BLaER1 treated with 17β-estradiol and CSF1 and Interleukin-3, amounts not matched to agents 10 nM and 100 nM (cell line): ENCODE measurements at regions not wholly inside any gene's neighbourhood (a gene's known extent, or its start where the extent isn't known, plus 50 kb on each side); places are given as distances from the start of the nearest gene placed in this dataset.

ENCODE experiments used
- H3K27ac ChIP-seq, 11 experiments: shearing (Covaris generic); formaldehyde crosslinking; 2 replicates each; pipeline ENCODE4 v1.8.1; 2022
- H3K27me3 ChIP-seq, 11 experiments: shearing (Covaris generic); formaldehyde crosslinking; 2 replicates each; pipeline ENCODE4 v1.8.1; 2022
- H3K36me3 ChIP-seq, 11 experiments: shearing (Covaris generic); formaldehyde crosslinking; 2 replicates each; pipeline ENCODE4 v1.8.1; 2022
- H3K4me1 ChIP-seq, 10 experiments: shearing (Covaris generic); formaldehyde crosslinking; 2 replicates each; pipeline ENCODE4 v1.8.1; 2022
- H3K4me2 ChIP-seq, 11 experiments: shearing (Covaris generic); formaldehyde crosslinking; 2 replicates each; pipeline ENCODE4 v1.8.1; 2022
- H3K4me3 ChIP-seq, 10 experiments: shearing (Covaris generic); formaldehyde crosslinking; 2 replicates each; pipeline ENCODE4 v1.8.1; 2022
- H3K9ac ChIP-seq, 11 experiments: shearing (Covaris generic); formaldehyde crosslinking; 2 replicates each; pipeline ENCODE4 v1.8.1; 2022
- H3K9me3 ChIP-seq, 11 experiments: shearing (Covaris generic); formaldehyde crosslinking; replicated peaks in 1 of 11; 2 replicates each; pipeline ENCODE4 v1.8.1; 2022
- H4K20me1 ChIP-seq, 11 experiments: shearing (Covaris generic); formaldehyde crosslinking; 2 replicates each; pipeline ENCODE4 v1.8.1; 2022
- Cebpa-rat ChIP-seq, 11 experiments: shearing (Covaris generic); IDR thresholded peaks; 2 replicates each; pipeline ENCODE4 v1.8.1; 2022

DNA sequence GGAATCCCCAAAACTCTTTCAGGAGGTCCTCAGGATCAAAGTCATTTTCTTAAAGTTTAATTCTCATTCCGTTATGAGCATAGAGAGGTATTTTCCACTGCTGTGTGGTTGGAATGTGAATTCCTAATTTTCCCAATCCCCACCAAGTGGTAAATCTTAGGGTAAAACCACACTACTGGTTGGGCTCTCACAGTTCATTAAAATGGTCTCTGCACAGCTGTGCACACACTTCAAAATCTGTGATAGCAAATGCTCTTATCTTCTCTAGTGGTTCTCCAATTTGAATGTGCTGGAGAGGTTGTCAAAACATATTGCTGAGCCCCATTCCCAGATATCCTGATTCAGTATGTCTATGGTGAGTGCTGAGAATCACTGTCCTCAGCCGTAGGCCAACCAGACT, 189.1 kb downstream of the BMP4 start:
- Histone ChIP-seq H3K27ac (no peak overlapping the region), H3K9me3 (no peaks in the 10 kb centered on the region; a peak in 1 of 22 replicates), H3K4me1 (peaks cover 0 to 7% (median under 1%) of the 10 kb centered on the region in 10 experiments; a peak in 4 of 20 replicates), H3K4me2 (no peak overlapping the region), H3K9ac (no peak overlapping the region), H3K27me3 (no peaks in the 10 kb centered on the region), H3K4me3 (no peak overlapping the region), H3K36me3 (no peaks in the 10 kb centered on the region), H4K20me1 (no peaks in the 10 kb centered on the region)
- TF ChIP-seq Cebpa-rat (IDR thresholded peaks at IDR 0.05), result no peak

DNA sequence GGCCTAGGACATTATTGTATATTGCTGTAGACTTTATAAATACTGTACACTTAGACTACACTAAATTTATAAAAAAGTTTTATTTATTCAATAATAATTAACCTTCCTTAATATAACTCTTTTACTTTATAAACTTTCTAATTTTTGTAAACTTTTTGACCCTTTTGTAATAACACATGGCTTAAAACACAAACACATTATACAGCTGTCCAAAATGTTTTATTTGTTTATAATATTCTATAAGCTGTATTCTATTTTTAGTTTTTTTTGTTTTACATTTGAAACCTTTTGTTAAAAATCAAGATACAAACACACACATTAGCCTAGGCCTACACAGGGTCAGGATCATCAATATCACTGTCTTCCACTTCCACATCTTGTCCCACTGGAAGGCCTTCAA, 190.0 kb downstream of the BMP4 start:
- H3K27me3 ChIP-seq, result no peaks in the 10 kb centered on the region
- TF ChIP-seq Cebpa-rat (IDR thresholded peaks at IDR 0.05), result no peak
- no peaks in the 10 kb centered on the region for H3K4me1 ChIP-seq
- no peaks in the 10 kb centered on the region for H3K36me3 ChIP-seq
- H3K9ac ChIP-seq, result no peak overlapping the region
- no peak overlapping the region for H3K4me2 ChIP-seq
- H4K20me1 ChIP-seq, result no peaks in the 10 kb centered on the region
- H3K9me3 ChIP-seq, result peaks cover 0 to 9% (median 0%) of the 10 kb centered on the region in 11 experiments; a peak in 3 of 22 replicates
- no peak overlapping the region for H3K4me3 ChIP-seq
- no peak overlapping the region for H3K27ac ChIP-seq

DNA sequence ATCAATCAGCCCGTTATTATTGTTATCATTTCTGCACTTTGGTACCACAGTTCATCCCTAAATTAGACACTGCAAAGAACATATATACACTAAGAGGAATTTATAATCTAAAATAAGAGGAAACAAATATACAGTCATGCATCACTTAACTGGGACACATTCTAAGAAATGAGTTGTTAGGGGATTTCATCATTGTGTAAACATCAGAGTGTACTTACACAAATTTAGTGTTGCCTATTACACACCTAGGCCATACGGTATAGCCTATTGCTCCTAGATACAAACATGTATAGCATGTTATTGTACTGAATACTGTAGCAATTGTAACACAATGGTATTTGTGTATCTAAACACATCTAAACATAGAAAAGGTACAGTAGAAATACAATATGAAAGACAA, 190.5 kb downstream of the BMP4 start:
- Histone ChIP-seq H3K9me3 (peaks cover 0 to 9% (median 0%) of the 10 kb centered on the region in 11 experiments; a peak in 3 of 22 replicates), H3K4me1 (no peaks in the 10 kb centered on the region), H4K20me1 (no peaks in the 10 kb centered on the region), H3K4me3 (no peak overlapping the region), H3K4me2 (no peak overlapping the region), H3K9ac (no peak overlapping the region), H3K27ac (no peak overlapping the region), H3K36me3 (no peaks in the 10 kb centered on the region), H3K27me3 (no peaks in the 10 kb centered on the region)
- no peak for TF ChIP-seq Cebpa-rat (IDR thresholded peaks at IDR 0.05)

DNA sequence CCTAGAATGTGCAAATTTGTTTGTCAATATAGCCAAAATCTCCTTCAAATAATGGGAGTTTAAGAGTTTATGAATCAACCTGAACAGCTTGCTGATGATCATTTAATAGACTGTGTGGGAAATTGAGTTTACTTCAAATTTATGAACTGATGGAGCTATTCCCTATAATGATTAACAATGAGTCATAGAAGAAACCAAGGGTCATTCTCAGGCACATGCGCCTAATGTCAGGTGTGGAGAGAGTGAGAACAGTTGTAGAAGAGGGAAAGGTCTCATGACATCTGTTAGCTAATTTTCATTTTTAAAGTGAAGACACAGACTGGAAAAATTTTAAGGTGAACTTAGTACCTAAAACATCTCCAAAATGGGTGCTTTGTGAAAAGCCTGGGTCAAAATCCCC, 191.8 kb downstream of the BMP4 start:
- no peak overlapping the region for H3K4me3 ChIP-seq
- no peak for TF ChIP-seq Cebpa-rat (IDR thresholded peaks at IDR 0.05)

DNA sequence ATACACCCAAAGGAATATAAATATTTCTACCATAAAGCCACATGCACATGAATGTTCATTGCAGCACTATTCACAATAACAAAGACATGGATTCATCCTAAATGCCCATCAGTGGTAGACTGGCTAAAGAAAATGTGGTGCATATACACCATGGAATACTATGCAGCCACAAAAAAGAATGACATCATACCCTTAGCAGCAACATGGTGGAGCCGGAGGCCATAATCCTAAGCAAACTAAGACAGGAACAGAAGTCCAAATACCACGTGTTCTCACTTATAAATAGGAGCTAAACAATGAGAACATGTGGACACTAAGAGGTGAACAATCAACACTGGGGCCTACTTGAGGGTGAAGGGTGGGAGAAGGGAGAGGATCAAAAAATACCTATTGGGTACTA, 198.5 kb downstream of the BMP4 start:
- Histone ChIP-seq H3K9ac (no peak overlapping the region), H3K4me1 (no peaks in the 10 kb centered on the region), H3K36me3 (no peaks in the 10 kb centered on the region), H3K4me2 (no peak overlapping the region), H4K20me1 (no peaks in the 10 kb centered on the region), H3K27ac (no peak overlapping the region), H3K4me3 (no peak overlapping the region), H3K9me3 (peaks cover 0 to 9% (median 0%) of the 10 kb centered on the region in 11 experiments; a peak in 4 of 22 replicates), H3K27me3 (no peaks in the 10 kb centered on the region)
- TF ChIP-seq Cebpa-rat (IDR thresholded peaks at IDR 0.05), result no peak

More for the DNA sequence above, 191.8 kb downstream of the BMP4 start:
- H3K4me1 ChIP-seq, result no peaks in the 10 kb centered on the region
- peaks cover 0 to 9% (median 0%) of the 10 kb centered on the region in 11 experiments; a peak in 3 of 22 replicates for H3K9me3 ChIP-seq
- no peak overlapping the region for H3K4me2 ChIP-seq
- H3K27me3 ChIP-seq, result no peaks in the 10 kb centered on the region
- H4K20me1 ChIP-seq, result no peaks in the 10 kb centered on the region
- H3K27ac ChIP-seq, result no peak overlapping the region
- no peaks in the 10 kb centered on the region for H3K36me3 ChIP-seq
- no peak overlapping the region for H3K9ac ChIP-seq

DNA sequence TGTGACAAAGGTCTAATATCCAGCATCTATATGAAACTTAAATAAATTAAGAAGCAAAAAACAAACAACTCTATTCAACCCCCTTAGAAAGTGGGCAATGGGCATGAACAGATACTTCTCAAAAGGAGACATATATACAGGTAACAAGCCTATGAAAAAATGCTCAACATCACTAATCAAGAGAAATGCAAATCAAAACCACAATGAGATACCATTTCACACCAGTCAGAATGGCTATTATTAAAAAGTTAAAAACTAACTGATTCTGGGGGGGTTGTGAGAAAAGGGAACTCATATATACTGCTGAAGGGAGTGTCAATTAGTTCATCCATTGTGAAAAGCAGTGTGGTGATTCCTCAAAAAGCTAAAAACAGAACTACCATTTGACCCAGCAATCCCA, 198.9 kb downstream of the BMP4 start:
- H3K27me3 ChIP-seq, result no peaks in the 10 kb centered on the region
- peaks cover 0 to 9% (median 0%) of the 10 kb centered on the region in 11 experiments; a peak in 4 of 22 replicates for H3K9me3 ChIP-seq
- no peaks in the 10 kb centered on the region for H3K36me3 ChIP-seq
- H3K27ac ChIP-seq, result no peak overlapping the region
- no peaks in the 10 kb centered on the region for H3K4me1 ChIP-seq
- no peak overlapping the region for H3K4me2 ChIP-seq
- no peak for TF ChIP-seq Cebpa-rat (IDR thresholded peaks at IDR 0.05)
- no peak overlapping the region for H3K9ac ChIP-seq
- H3K4me3 ChIP-seq, result no peak overlapping the region
- H4K20me1 ChIP-seq, result no peaks in the 10 kb centered on the region

DNA sequence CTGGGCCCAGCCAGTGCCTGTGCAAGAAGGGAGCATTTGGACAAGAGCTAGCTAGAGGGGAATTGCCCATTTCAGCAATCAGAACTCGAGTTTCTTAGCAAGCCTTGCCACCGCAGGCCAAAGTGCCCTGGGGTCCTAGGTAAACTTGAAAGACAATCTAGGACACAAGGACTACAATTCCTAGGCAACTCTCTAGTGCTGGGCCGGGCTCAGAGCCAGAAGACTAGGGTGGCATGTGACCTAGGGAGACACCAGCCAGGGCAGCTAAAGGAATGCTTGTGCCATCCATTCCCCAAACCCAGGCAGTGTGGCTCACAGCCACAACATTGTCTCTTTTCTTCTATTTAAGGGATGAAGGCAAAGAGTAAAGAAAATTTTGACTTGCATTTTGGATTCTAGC, 205.0 kb downstream of the BMP4 start:
- H3K9ac ChIP-seq, result no peak overlapping the region
- 0 out of 22 replicates have a peak, but pooled peaks cover 0 to 6% (median 0%) of the 10 kb centered on the region in 11 experiments for H3K9me3 ChIP-seq
- no peak for TF ChIP-seq Cebpa-rat (IDR thresholded peaks at IDR 0.05)
- H3K4me3 ChIP-seq, result no peak overlapping the region
- H4K20me1 ChIP-seq, result no peaks in the 10 kb centered on the region
- H3K36me3 ChIP-seq, result no peaks in the 10 kb centered on the region
- no peaks in the 10 kb centered on the region for H3K4me1 ChIP-seq
- no peaks in the 10 kb centered on the region for H3K27me3 ChIP-seq
- H3K27ac ChIP-seq, result no peak overlapping the region
- no peak overlapping the region for H3K4me2 ChIP-seq

DNA sequence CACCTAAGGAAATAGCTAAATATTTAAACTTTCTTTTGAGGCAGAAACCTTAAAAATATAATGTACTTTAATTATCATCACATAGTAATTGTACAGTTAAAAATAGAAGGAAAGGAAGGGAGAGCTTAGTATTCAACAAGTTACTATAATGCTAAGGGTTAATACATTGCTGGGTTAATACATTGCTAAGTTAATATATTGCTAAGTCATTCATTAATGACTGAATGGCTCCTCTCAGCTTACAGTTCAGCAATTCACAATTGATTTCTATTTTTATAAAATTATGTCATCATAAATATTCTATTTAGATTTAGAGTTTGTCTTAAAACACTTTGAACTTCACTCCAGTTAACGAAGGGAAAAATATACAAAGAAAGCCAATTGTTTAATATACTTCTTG, 207.9 kb downstream of the BMP4 start:
- H3K36me3 ChIP-seq, result no peaks in the 10 kb centered on the region
- H3K27ac ChIP-seq, result no peak overlapping the region
- H4K20me1 ChIP-seq, result no peaks in the 10 kb centered on the region
- H3K9me3 ChIP-seq, result 0 out of 22 replicates have a peak, but pooled peaks cover 0 to 2% (median 0%) of the 10 kb centered on the region in 11 experiments
- no peak overlapping the region for H3K4me2 ChIP-seq
- no peak overlapping the region for H3K4me3 ChIP-seq
- H3K9ac ChIP-seq, result no peak overlapping the region
- H3K4me1 ChIP-seq, result no peaks in the 10 kb centered on the region
- no peaks in the 10 kb centered on the region for H3K27me3 ChIP-seq
- TF ChIP-seq Cebpa-rat (IDR thresholded peaks at IDR 0.05), result no peak

DNA sequence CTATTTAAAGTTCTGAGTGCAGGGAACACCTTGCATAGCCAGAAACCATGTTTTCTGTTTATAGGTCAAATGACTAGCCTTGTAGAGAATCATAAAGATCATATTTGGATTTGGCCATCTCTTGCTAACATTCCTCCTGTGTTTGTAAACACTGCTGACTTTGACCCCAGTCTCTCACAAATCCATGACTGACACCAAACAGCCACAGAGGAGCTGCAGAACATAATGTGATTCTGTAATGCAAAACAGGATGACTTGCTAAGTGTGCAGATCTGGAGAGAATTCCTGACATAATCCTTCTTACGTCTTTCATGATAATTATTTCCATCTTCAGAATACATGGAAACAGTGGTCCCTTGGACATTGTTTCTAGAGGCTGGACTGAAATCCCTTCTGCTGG, 211.8 kb downstream of the BMP4 start:
- Histone ChIP-seq H3K9ac (no peak overlapping the region), H3K27me3 (no peaks in the 10 kb centered on the region), H3K9me3 (no peaks in the 10 kb centered on the region), H3K4me1 (no peaks in the 10 kb centered on the region), H3K4me3 (no peak overlapping the region), H3K4me2 (no peak overlapping the region), H4K20me1 (no peaks in the 10 kb centered on the region), H3K36me3 (no peaks in the 10 kb centered on the region), H3K27ac (no peak overlapping the region)
- no peak for TF ChIP-seq Cebpa-rat (IDR thresholded peaks at IDR 0.05)

DNA sequence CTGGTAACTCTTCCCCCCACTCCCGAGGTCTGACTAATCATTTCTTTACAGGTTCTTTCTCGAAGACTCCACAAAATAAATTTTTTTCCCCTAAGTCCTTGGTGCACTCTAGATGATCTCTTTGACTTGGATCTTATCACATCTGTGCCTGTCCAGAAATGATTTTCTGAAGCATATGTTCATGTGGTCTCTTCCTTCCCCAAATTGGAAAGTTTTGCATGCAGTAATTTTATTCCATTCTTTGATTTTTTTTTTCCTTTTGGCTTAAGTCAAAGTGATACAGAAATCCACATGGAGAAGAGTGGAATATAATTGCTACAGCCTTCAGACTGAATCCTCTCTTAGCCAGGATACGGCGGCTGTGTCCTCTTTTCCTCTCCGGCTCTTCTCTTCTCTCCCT, 213.3 kb downstream of the BMP4 start:
- TF ChIP-seq Cebpa-rat (IDR thresholded peaks at IDR 0.05), result no peak
- H3K36me3 ChIP-seq, result no peaks in the 10 kb centered on the region
- no peak overlapping the region for H3K4me2 ChIP-seq
- H3K9ac ChIP-seq, result no peak overlapping the region
- no peaks in the 10 kb centered on the region for H4K20me1 ChIP-seq
- H3K9me3 ChIP-seq, result no peaks in the 10 kb centered on the region
- no peak overlapping the region for H3K27ac ChIP-seq
- H3K4me1 ChIP-seq, result no peaks in the 10 kb centered on the region
- no peaks in the 10 kb centered on the region for H3K27me3 ChIP-seq
- H3K4me3 ChIP-seq, result no peak overlapping the region
